ENCODE measurements at regions not wholly inside any gene's neighbourhood (a gene's known extent, or its start where the extent isn't known, plus 50 kb on each side); places are given as distances from the start of the nearest gene placed in this dataset.

GRCh38 chr6:74768738-74769137, 437.1 kb downstream of the COL12A1 start:
- no peak overlapping the region for H3K9ac ChIP-seq
- no peaks in the 10 kb centered on the region for H3K9me3 Mint-ChIP-seq
- no peaks in the 10 kb centered on the region for H3K9me3 ChIP-seq (ENCODE audit: low read depth)
- DNase-seq (ENCODE audit: low spot score) = no peak
- H4K20me1 ChIP-seq (ENCODE audit: low read depth) = no peaks in the 10 kb centered on the region
- no peak overlapping the region for H3K4me3 ChIP-seq
- TF ChIP-seq CTCF (IDR thresholded peaks at IDR 0.05) (no peak), EZH2 (IDR thresholded peaks at IDR 0.05) (no peak), EZH2phosphoT487 (IDR thresholded peaks at IDR 0.05) (no peak)
- H3K27ac Mint-ChIP-seq = no peak overlapping the region
- no peaks in the 10 kb centered on the region for H3K4me1 ChIP-seq
- no peaks in the 10 kb centered on the region for H3K4me1 Mint-ChIP-seq
- H3K27me3 Mint-ChIP-seq (ENCODE audit: insufficient read depth, low read depth) = no peaks in the 10 kb centered on the region
- H3K4me2 ChIP-seq = no peak overlapping the region
- H3K27ac ChIP-seq = no peak overlapping the region
- no peaks in the 10 kb centered on the region for H3K36me3 Mint-ChIP-seq
- no peaks in the 10 kb centered on the region for H3F3A ChIP-seq (ENCODE audit: low read depth)
- no peaks in the 10 kb centered on the region for H3K27me3 ChIP-seq
- no peak overlapping the region for H2AFZ ChIP-seq (replicated peaks)
- no peaks in the 10 kb centered on the region for H3K36me3 ChIP-seq
- H3K79me2 ChIP-seq (ENCODE audit: low read depth) = no peaks in the 10 kb centered on the region
- no peak overlapping the region for H3K4me3 Mint-ChIP-seq

GRCh38 chr6:74768120-74768519, 437.7 kb downstream of the COL12A1 start:
- no peaks in the 10 kb centered on the region for H3K79me2 ChIP-seq (ENCODE audit: low read depth)
- no peak overlapping the region for H3K27ac ChIP-seq
- H3K4me3 ChIP-seq = no peak overlapping the region
- no peak overlapping the region for H2AFZ ChIP-seq (replicated peaks)
- no peaks in the 10 kb centered on the region for H3K36me3 Mint-ChIP-seq
- H3F3A ChIP-seq (ENCODE audit: low read depth) = no peaks in the 10 kb centered on the region
- H3K27me3 ChIP-seq = no peaks in the 10 kb centered on the region
- no peak overlapping the region for H3K9ac ChIP-seq
- H3K9me3 ChIP-seq (ENCODE audit: low read depth) = no peaks in the 10 kb centered on the region
- no peak for TF ChIP-seq EZH2 (IDR thresholded peaks at IDR 0.05)
- TF ChIP-seq CTCF (IDR thresholded peaks at IDR 0.05) = no peak
- TF ChIP-seq EZH2phosphoT487 (IDR thresholded peaks at IDR 0.05) = no peak
- no peak overlapping the region for H3K4me3 Mint-ChIP-seq
- no peaks in the 10 kb centered on the region for H3K36me3 ChIP-seq
- H3K4me2 ChIP-seq = no peak overlapping the region
- H4K20me1 ChIP-seq (ENCODE audit: low read depth) = no peaks in the 10 kb centered on the region
- no peaks in the 10 kb centered on the region for H3K27me3 Mint-ChIP-seq (ENCODE audit: insufficient read depth, low read depth)
- no peak overlapping the region for H3K27ac Mint-ChIP-seq
- no peak for DNase-seq (ENCODE audit: low spot score)
- H3K4me1 ChIP-seq = no peaks in the 10 kb centered on the region
- H3K4me1 Mint-ChIP-seq = no peaks in the 10 kb centered on the region
- H3K9me3 Mint-ChIP-seq = no peaks in the 10 kb centered on the region

GRCh38 chr6:74765486-74765885, 440.4 kb downstream of the COL12A1 start:
- Histone ChIP-seq H4K20me1 (ENCODE audit: low read depth) (no peaks in the 10 kb centered on the region), H3K9me3 (ENCODE audit: low read depth) (no peaks in the 10 kb centered on the region), H3K27me3 (no peaks in the 10 kb centered on the region), H3K4me3 (no peak overlapping the region), H3K36me3 (no peaks in the 10 kb centered on the region), H3K9ac (no peak overlapping the region), H3K4me2 (no peak overlapping the region), H3F3A (ENCODE audit: low read depth) (no peaks in the 10 kb centered on the region), H3K79me2 (ENCODE audit: low read depth) (no peaks in the 10 kb centered on the region), H3K27ac (no peak overlapping the region), H2AFZ (replicated peaks) (no peak overlapping the region), H3K4me1 (no peaks in the 10 kb centered on the region)
- no peak overlapping the region for H3K27ac Mint-ChIP-seq
- H3K27me3 Mint-ChIP-seq (ENCODE audit: insufficient read depth, low read depth) = no peaks in the 10 kb centered on the region
- no peaks in the 10 kb centered on the region for H3K9me3 Mint-ChIP-seq
- no peaks in the 10 kb centered on the region for H3K36me3 Mint-ChIP-seq
- H3K4me1 Mint-ChIP-seq = no peaks in the 10 kb centered on the region
- TF ChIP-seq CTCF (IDR thresholded peaks at IDR 0.05) (no peak), EZH2phosphoT487 (IDR thresholded peaks at IDR 0.05) (no peak), EZH2 (IDR thresholded peaks at IDR 0.05) (no peak)
- no peak overlapping the region for H3K4me3 Mint-ChIP-seq
- DNase-seq (ENCODE audit: low spot score) = no peak

- TF ChIP-seq CTCF (IDR thresholded peaks at IDR 0.05) (no peak), EZH2phosphoT487 (IDR thresholded peaks at IDR 0.05) (no peak), EZH2 (IDR thresholded peaks at IDR 0.05) (no peak)
- Mint-ChIP-seq H3K4me1 (no peaks in the 10 kb centered on the region), H3K27me3 (ENCODE audit: insufficient read depth, low read depth) (no peaks in the 10 kb centered on the region), H3K9me3 (no peaks in the 10 kb centered on the region), H3K27ac (no peak overlapping the region), H3K36me3 (no peaks in the 10 kb centered on the region), H3K4me3 (no peak overlapping the region)
- Histone ChIP-seq H3K9ac (no peak overlapping the region), H3F3A (ENCODE audit: low read depth) (no peaks in the 10 kb centered on the region), H3K4me2 (no peak overlapping the region), H3K79me2 (ENCODE audit: low read depth) (no peaks in the 10 kb centered on the region), H3K9me3 (ENCODE audit: low read depth) (no peaks in the 10 kb centered on the region), H3K4me1 (no peaks in the 10 kb centered on the region), H3K27ac (no peak overlapping the region), H2AFZ (replicated peaks) (no peak overlapping the region), H3K27me3 (no peaks in the 10 kb centered on the region), H4K20me1 (ENCODE audit: low read depth) (no peaks in the 10 kb centered on the region), H3K36me3 (no peaks in the 10 kb centered on the region), H3K4me3 (no peak overlapping the region)
- no peak for DNase-seq (ENCODE audit: low spot score)
Observed at GRCh38 chr6:74764486-74764885, 441.4 kb downstream of the COL12A1 start.
